ENCODE measurements at regions not wholly inside any gene's neighbourhood (a gene's known extent, or its start where the extent isn't known, plus 50 kb on each side); places are given as distances from the start of the nearest gene placed in this dataset.

DNA sequence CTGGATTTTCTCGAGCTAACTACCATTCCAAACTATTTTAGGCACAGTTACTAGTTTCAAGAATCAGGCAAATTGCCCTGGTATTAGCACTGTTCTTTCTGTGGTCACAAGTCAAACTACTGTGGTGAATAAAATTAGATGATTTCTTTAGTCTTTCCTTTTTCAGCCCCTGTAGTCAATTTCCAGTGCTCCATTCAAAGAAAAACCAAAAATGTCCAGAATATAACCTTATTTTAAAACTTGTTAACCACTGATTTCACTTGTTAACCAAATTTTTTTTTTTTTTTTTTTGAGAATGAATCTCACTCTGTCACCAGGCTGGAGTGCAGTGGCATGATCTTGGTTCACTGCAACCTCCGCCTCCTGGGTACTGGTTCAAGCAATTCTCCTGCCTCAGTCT lies 50.6 kb upstream of the USPL1 start:
- TF ChIP-seq, protein P1, sequence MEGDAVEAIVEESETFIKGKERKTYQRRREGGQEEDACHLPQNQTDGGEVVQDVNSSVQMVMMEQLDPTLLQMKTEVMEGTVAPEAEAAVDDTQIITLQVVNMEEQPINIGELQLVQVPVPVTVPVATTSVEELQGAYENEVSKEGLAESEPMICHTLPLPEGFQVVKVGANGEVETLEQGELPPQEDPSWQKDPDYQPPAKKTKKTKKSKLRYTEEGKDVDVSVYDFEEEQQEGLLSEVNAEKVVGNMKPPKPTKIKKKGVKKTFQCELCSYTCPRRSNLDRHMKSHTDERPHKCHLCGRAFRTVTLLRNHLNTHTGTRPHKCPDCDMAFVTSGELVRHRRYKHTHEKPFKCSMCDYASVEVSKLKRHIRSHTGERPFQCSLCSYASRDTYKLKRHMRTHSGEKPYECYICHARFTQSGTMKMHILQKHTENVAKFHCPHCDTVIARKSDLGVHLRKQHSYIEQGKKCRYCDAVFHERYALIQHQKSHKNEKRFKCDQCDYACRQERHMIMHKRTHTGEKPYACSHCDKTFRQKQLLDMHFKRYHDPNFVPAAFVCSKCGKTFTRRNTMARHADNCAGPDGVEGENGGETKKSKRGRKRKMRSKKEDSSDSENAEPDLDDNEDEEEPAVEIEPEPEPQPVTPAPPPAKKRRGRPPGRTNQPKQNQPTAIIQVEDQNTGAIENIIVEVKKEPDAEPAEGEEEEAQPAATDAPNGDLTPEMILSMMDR (conservative IDR thresholded peaks at IDR 0.05), result no peak
- H3K27ac ChIP-seq, result no peak overlapping the region

Measured in C4-2B (cell line).